ENCODE measurements at regions not wholly inside any gene's neighbourhood (a gene's known extent, or its start where the extent isn't known, plus 50 kb on each side); places are given as distances from the start of the nearest gene placed in this dataset.

GRCh38 chr3:94272016-94272415 is 209.2 kb downstream of the NSUN3 start:
- no peak for ATAC-seq
- H3K27ac ChIP-seq: no peak overlapping the region
- H3K4me1 ChIP-seq: no peaks in the 10 kb centered on the region
- no peak overlapping the region for H3K4me3 ChIP-seq
- WGBS, 2 donors: 87 to 91% methylated on average over 1 of the region's 1 CpG
- intact Hi-C loops (cut with DNase I): no loop called here
- H3K27me3 ChIP-seq: no peaks in the 10 kb centered on the region
- no peak for TF ChIP-seq CTCF (IDR thresholded peaks at IDR 0.05)
- no peaks in the 10 kb centered on the region for H3K9me3 ChIP-seq
- no peaks in the 10 kb centered on the region for H3K36me3 ChIP-seq
- no peak for DNase-seq

- Histone ChIP-seq H3K4me1 (no peaks in the 10 kb centered on the region), H3K27ac (no peak overlapping the region), H3K4me3 (no peak overlapping the region), H3K9me3 (no peaks in the 10 kb centered on the region), H3K27me3 (no peaks in the 10 kb centered on the region), H3K36me3 (no peaks in the 10 kb centered on the region)
- 85 to 86% methylated on average over 4 of the region's 4 CpGs for WGBS, 2 donors
- intact Hi-C loops (cut with DNase I): no loop called here
- TF ChIP-seq CTCF (IDR thresholded peaks at IDR 0.05): no peak
- DNase-seq (no peak), ATAC-seq (no peak)
These were observed 218.1 kb downstream of the NSUN3 start for GRCh38 chr3:94280958-94281357.

- H3K4me3 ChIP-seq: no peak overlapping the region
- H3K27ac ChIP-seq: no peak overlapping the region
- H3K9me3 ChIP-seq: no peaks in the 10 kb centered on the region
- DNase-seq: no peak
- no peak for TF ChIP-seq CTCF (IDR thresholded peaks at IDR 0.05)
- H3K27me3 ChIP-seq: no peaks in the 10 kb centered on the region
- no peaks in the 10 kb centered on the region for H3K36me3 ChIP-seq
- ATAC-seq: no peak
- no peaks in the 10 kb centered on the region for H3K4me1 ChIP-seq
- intact Hi-C loops (cut with DNase I): no loop called here
These were observed 223.0 kb downstream of the NSUN3 start for GRCh38 chr3:94285872-94286271.

- Histone ChIP-seq H3K4me3 (no peak overlapping the region), H3K9me3 (no peaks in the 10 kb centered on the region), H3K4me1 (no peaks in the 10 kb centered on the region), H3K27ac (no peak overlapping the region), H3K36me3 (no peaks in the 10 kb centered on the region), H3K27me3 (no peaks in the 10 kb centered on the region)
- 75 to 89% methylated on average over 2 of the region's 2 CpGs for WGBS, 2 donors
- intact Hi-C loops (cut with DNase I): no loop called here
- ATAC-seq (no peak), DNase-seq (no peak)
- no peak for TF ChIP-seq CTCF (IDR thresholded peaks at IDR 0.05)
These were observed 228.8 kb downstream of the NSUN3 start for GRCh38 chr3:94291686-94292085.

GRCh38 chr3:94292151-94292550 is 229.3 kb downstream of the NSUN3 start:
- H3K36me3 ChIP-seq: no peaks in the 10 kb centered on the region
- no peak for TF ChIP-seq CTCF (IDR thresholded peaks at IDR 0.05)
- no peak overlapping the region for H3K27ac ChIP-seq
- H3K27me3 ChIP-seq: no peaks in the 10 kb centered on the region
- H3K4me3 ChIP-seq: no peak overlapping the region
- intact Hi-C loops (cut with DNase I): no loop called here
- ATAC-seq (no peak), DNase-seq (no peak)
- no peaks in the 10 kb centered on the region for H3K9me3 ChIP-seq
- no peaks in the 10 kb centered on the region for H3K4me1 ChIP-seq

Data from heart right ventricle (tissue), 16 donors.